ENCODE measurements at regions not wholly inside any gene's neighbourhood (a gene's known extent, or its start where the extent isn't known, plus 50 kb on each side); places are given as distances from the start of the nearest gene placed in this dataset.

GRCh38 chr3:18772699-18773305 lies 347.7 kb upstream of the SATB1 start:
- TF ChIP-seq CTCF (IDR thresholded peaks at IDR 0.05) (no peak), POLR2A (IDR thresholded peaks at IDR 0.05) (no peak), EP300 (IDR thresholded peaks at IDR 0.05) (no peak)
- Histone ChIP-seq H3K27ac (no peak overlapping the region), H3K27me3 (no peaks in the 10 kb centered on the region)

GRCh38 chr3:18771931-18772330 lies 346.8 kb upstream of the SATB1 start:
- Histone ChIP-seq H3K4me3 (no peak overlapping the region), H3K36me3 (no peaks in the 10 kb centered on the region), H3K9me3 (no peaks in the 10 kb centered on the region), H3K4me1 (no peaks in the 10 kb centered on the region), H3K27me3 (no peaks in the 10 kb centered on the region), H3K27ac (no peak overlapping the region)
- WGBS, 2 donors, result 94 to 100% methylated on average over 1 of the region's 1 CpG
- DNase-seq (ENCODE audit: low spot score in 2 of 2), result no peak
- no peak for TF ChIP-seq POLR2A (IDR thresholded peaks at IDR 0.05)

More at GRCh38 chr3:18772699-18773305, 347.7 kb upstream of the SATB1 start:
- Histone ChIP-seq H3K36me3 (no peaks in the 10 kb centered on the region), H3K4me3 (no peak overlapping the region), H3K9me3 (no peaks in the 10 kb centered on the region), H3K4me1 (no peaks in the 10 kb centered on the region)
- DNase-seq (ENCODE audit: low spot score in 2 of 2), result no peak

GRCh38 chr3:18770800-18771199 lies 345.7 kb upstream of the SATB1 start:
- Histone ChIP-seq H3K4me1 (no peaks in the 10 kb centered on the region), H3K9me3 (no peaks in the 10 kb centered on the region), H3K4me3 (no peak overlapping the region), H3K27me3 (no peaks in the 10 kb centered on the region), H3K27ac (no peak overlapping the region), H3K36me3 (no peaks in the 10 kb centered on the region)
- TF ChIP-seq EP300 (IDR thresholded peaks at IDR 0.05) (no peak), CTCF (IDR thresholded peaks at IDR 0.05) (no peak), POLR2A (IDR thresholded peaks at IDR 0.05) (no peak)
- DNase-seq (ENCODE audit: low spot score in 2 of 2), result no peak
- 76 to 86% methylated on average over 2 of the region's 2 CpGs for WGBS, 2 donors

GRCh38 chr3:18767756-18768303 lies 342.7 kb upstream of the SATB1 start:
- H3K27me3 ChIP-seq, result no peaks in the 10 kb centered on the region
- no peak for DNase-seq (ENCODE audit: low spot score in 2 of 2)
- 90 to 91% methylated on average over 6 of the region's 6 CpGs for WGBS, 2 donors
- no peaks in the 10 kb centered on the region for H3K9me3 ChIP-seq
- no peaks in the 10 kb centered on the region for H3K36me3 ChIP-seq
- no peak overlapping the region for H3K27ac ChIP-seq
- no peak overlapping the region for H3K4me3 ChIP-seq
- no peak for TF ChIP-seq EP300 (IDR thresholded peaks at IDR 0.05)
- no peak for TF ChIP-seq CTCF (IDR thresholded peaks at IDR 0.05)
- H3K4me1 ChIP-seq, result no peaks in the 10 kb centered on the region

GRCh38 chr3:18766974-18767373 lies 341.8 kb upstream of the SATB1 start:
- no peak overlapping the region for H3K27ac ChIP-seq
- 49 to 74% methylated on average over 2 of the region's 2 CpGs for WGBS, 2 donors
- no peaks in the 10 kb centered on the region for H3K36me3 ChIP-seq
- H3K4me3 ChIP-seq, result no peak overlapping the region
- H3K9me3 ChIP-seq, result no peaks in the 10 kb centered on the region
- TF ChIP-seq CTCF (IDR thresholded peaks at IDR 0.05) (no peak), EP300 (IDR thresholded peaks at IDR 0.05) (no peak), POLR2A (IDR thresholded peaks at IDR 0.05) (no peak)
- no peaks in the 10 kb centered on the region for H3K27me3 ChIP-seq
- DNase-seq (ENCODE audit: low spot score in 2 of 2), result no peak
- no peaks in the 10 kb centered on the region for H3K4me1 ChIP-seq

- no peak for TF ChIP-seq POLR2A (IDR thresholded peaks at IDR 0.05)
- no peak for TF ChIP-seq CTCF (IDR thresholded peaks at IDR 0.05)
- no peak for TF ChIP-seq EP300 (IDR thresholded peaks at IDR 0.05)
- Histone ChIP-seq H3K27me3 (no peaks in the 10 kb centered on the region), H3K4me3 (no peak overlapping the region), H3K27ac (no peak overlapping the region), H3K36me3 (no peaks in the 10 kb centered on the region), H3K9me3 (no peaks in the 10 kb centered on the region), H3K4me1 (no peaks in the 10 kb centered on the region)
- DNase-seq (ENCODE audit: low spot score in 2 of 2), result no peak
- WGBS, 2 donors, result 85 to 97% methylated on average over 1 of the region's 1 CpG
Measured at GRCh38 chr3:18765662-18766061, 340.5 kb upstream of the SATB1 start.
